ENCODE measurements at regions not wholly inside any gene's neighbourhood (a gene's known extent, or its start where the extent isn't known, plus 50 kb on each side); places are given as distances from the start of the nearest gene placed in this dataset.
"Not testable (repeated sequence)": the region's sequence is repeated elsewhere in the genome, so short reads cannot be mapped to it uniquely, and the experiment has no call there.

GRCh38 chr4:189221691-189222090 is 719.0 kb upstream of the FRG1 start:
- TF ChIP-seq CTCF (IDR thresholded peaks at IDR 0.05; ENCODE audit: extremely low read depth, insufficient read depth, missing control alignments), result no peak
- in situ Hi-C loops (cut with MboI; ENCODE audit: low pct_unique_long_range_greater_than_20kb, low sequenced_read_pairs, unreplicated experiment), result no loop called here

GRCh38 chr4:189228726-189229125 is 711.9 kb upstream of the FRG1 start:
- DNase-seq (ENCODE audit: low spot score), result no peak
- in situ Hi-C loops (cut with MboI; ENCODE audit: low pct_unique_long_range_greater_than_20kb, low sequenced_read_pairs, unreplicated experiment), result no loop called here
- no peak for TF ChIP-seq CTCF (IDR thresholded peaks at IDR 0.05; ENCODE audit: extremely low read depth, insufficient read depth, missing control alignments)

More at GRCh38 chr4:189221691-189222090, 719.0 kb upstream of the FRG1 start:
- no peak for DNase-seq (ENCODE audit: low spot score)

GRCh38 chr4:189232274-189232673 is 708.4 kb upstream of the FRG1 start:
- no peak for DNase-seq (ENCODE audit: low spot score)
- in situ Hi-C loops (cut with MboI; ENCODE audit: low pct_unique_long_range_greater_than_20kb, low sequenced_read_pairs, unreplicated experiment), result no loop called here
- no peak for TF ChIP-seq CTCF (IDR thresholded peaks at IDR 0.05; ENCODE audit: extremely low read depth, insufficient read depth, missing control alignments)

- in situ Hi-C loops (cut with MboI; ENCODE audit: low pct_unique_long_range_greater_than_20kb, low sequenced_read_pairs, unreplicated experiment), result not testable (repeated sequence)
Measured at GRCh38 chr4:189233754-189234153, 706.9 kb upstream of the FRG1 start.

GRCh38 chr4:189234948-189235347 is 705.7 kb upstream of the FRG1 start:
- in situ Hi-C loops (cut with MboI; ENCODE audit: low pct_unique_long_range_greater_than_20kb, low sequenced_read_pairs, unreplicated experiment); DNase-seq (ENCODE audit: low spot score): not testable (repeated sequence)

More at GRCh38 chr4:189233754-189234153, 706.9 kb upstream of the FRG1 start:
- DNase-seq (ENCODE audit: low spot score), result not testable (repeated sequence)

- TF ChIP-seq CTCF (IDR thresholded peaks at IDR 0.05; ENCODE audit: extremely low read depth, insufficient read depth, missing control alignments), result no peak
- no peak for DNase-seq (ENCODE audit: low spot score)
- in situ Hi-C loops (cut with MboI; ENCODE audit: low pct_unique_long_range_greater_than_20kb, low sequenced_read_pairs, unreplicated experiment), result no loop called here
Measured at GRCh38 chr4:189235599-189235998, 705.1 kb upstream of the FRG1 start.

GRCh38 chr4:189236321-189236720 is 704.4 kb upstream of the FRG1 start:
- DNase-seq (ENCODE audit: low spot score); in situ Hi-C loops (cut with MboI; ENCODE audit: low pct_unique_long_range_greater_than_20kb, low sequenced_read_pairs, unreplicated experiment): not testable (repeated sequence)

- in situ Hi-C loops (cut with MboI; ENCODE audit: low pct_unique_long_range_greater_than_20kb, low sequenced_read_pairs, unreplicated experiment), result no loop called here
- no peak for DNase-seq (ENCODE audit: low spot score)
- TF ChIP-seq CTCF (IDR thresholded peaks at IDR 0.05; ENCODE audit: extremely low read depth, insufficient read depth, missing control alignments), result no peak
Measured at GRCh38 chr4:189237340-189237739, 703.3 kb upstream of the FRG1 start.
